Pancreas (tissue), 10 donors: ENCODE measurements at regions not wholly inside any gene's neighbourhood (a gene's known extent, or its start where the extent isn't known, plus 50 kb on each side); places are given as distances from the start of the nearest gene placed in this dataset.

Experiments
- ATAC-seq, 4 donors: fragments of 200-7000 bp; cut with Tn5 transposase; one replicate each; pipeline versions ENCODE4 v1.8.0 to v1.9.1; 2020; ENCODE audit warnings: mild to moderate bottlenecking in 4 of 4, moderate library complexity in 4 of 4
- DNase-seq, 6 donors: peaks; one replicate each; pipeline ENCODE4 v3.0.0-alpha.2; 2020
- FAIRE-seq: peaks from 2 replicates; lab custom pipeline; 2012; peaks lifted over from hg19 to GRCh38; lab: Jason Lieb, UNC
- H3K27ac ChIP-seq, 4 donors: fragments of 200-600 bp; sonication (generic); 1 replicate in 3 of 4; 2 replicates in 1 of 4; pipeline versions ENCODE4 v1.5.0 to v1.8.0; 2020
- H3K27me3 ChIP-seq, 4 donors: fragments of 200-600 bp; one replicate each; pipeline ENCODE4 v1.8.0; 2021
- H3K36me3 ChIP-seq, 3 donors: fragments of 200-600 bp; sonication (generic) in 1 of 3; one replicate each; pipeline versions ENCODE4 v1.5.0 to v1.8.0; 2020 to 2021
- H3K4me1 ChIP-seq, 3 donors: fragments of 200-600 bp; one replicate each; pipeline ENCODE4 v1.8.0; 2021
- H3K4me3 ChIP-seq, 4 donors: fragments of 200-600 bp; sonication (generic) in 2 of 4; one replicate each; pipeline versions ENCODE4 v1.5.0 to v1.8.0; 2020 to 2021
- H3K9me3 ChIP-seq, 4 donors: fragments of 200-600 bp; one replicate each; pipeline ENCODE4 v1.8.0; 2021
- WGBS, 2 donors: extraction: QIAGEN DNeasy Blood & Tissue Kit; methylation state at CpG; one replicate each; pipeline ENCODE4 v1.1.7; 2013; 5-methylcytosine and 5-hydroxymethylcytosine counted together
- intact Hi-C, 3 donors: fragments of 100-400 bp; cut with DNase I; formaldehyde crosslinking; loops; one replicate each; pipeline versions ENCODE4 v1.11.1 to v1.14.2; 2022
- TF ChIP-seq, protein P1 (sequence below), 4 donors: fragments of 200-600 bp; sonication (generic) in 3 of 4; IDR thresholded peaks; one replicate each; pipeline versions ENCODE4 v1.5.0 to v1.8.0; 2021; ENCODE audit warnings: antibody characterized with exemption in 4 of 4
- donor health status: healthy with polysubstance abuse.
- donor health status: DM: no; HTN: no; CAD: no; lungs with moderate emphysema.
- donor health status: DM: no; HTN: no; CAD: no.
- donor health status: control.
- donor health status: control.
- donor health status: Bipolar disorder and iron deficiency.
- donor health status: DM: yes; HTN: yes; CAD: no.
- donor health status: DM: no; HTN: no; CAD: no.
- donor health status: DM: no; HTN: no; CAD: no.
- donor health status: DM: yes; HTN: yes; CAD: no.

DNA sequence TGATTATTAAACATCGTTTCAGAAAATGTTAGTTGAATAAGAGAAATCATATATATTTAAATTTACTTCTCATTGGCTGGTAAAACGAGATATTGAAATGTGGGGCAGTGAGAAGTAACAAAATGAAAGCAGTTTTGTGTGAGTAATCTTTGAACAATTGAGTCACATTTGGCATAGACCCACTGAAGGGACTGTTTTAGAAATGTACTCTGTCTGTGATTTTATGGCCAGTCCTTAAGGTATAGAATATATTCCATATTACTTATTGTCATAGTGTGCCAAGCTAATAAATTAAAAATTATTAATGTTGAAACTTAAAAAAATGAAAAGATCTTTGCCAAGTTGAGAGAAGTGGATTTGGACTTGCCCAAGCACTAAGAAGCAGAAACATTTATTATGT lies 222.4 kb upstream of the COL3A1 start:
- FAIRE-seq (no peak), ATAC-seq (no peak), DNase-seq (no peak)
- Histone ChIP-seq H3K9me3 (no peaks in the 10 kb centered on the region), H3K27ac (no peak overlapping the region), H3K27me3 (no peaks in the 10 kb centered on the region), H3K36me3 (no peaks in the 10 kb centered on the region), H3K4me1 (no peaks in the 10 kb centered on the region), H3K4me3 (no peak overlapping the region)
- WGBS, 2 donors, result 37 to 44% methylated on average over 2 of the region's 2 CpGs
- intact Hi-C loops, result no loop called here
- TF ChIP-seq, protein P1, sequence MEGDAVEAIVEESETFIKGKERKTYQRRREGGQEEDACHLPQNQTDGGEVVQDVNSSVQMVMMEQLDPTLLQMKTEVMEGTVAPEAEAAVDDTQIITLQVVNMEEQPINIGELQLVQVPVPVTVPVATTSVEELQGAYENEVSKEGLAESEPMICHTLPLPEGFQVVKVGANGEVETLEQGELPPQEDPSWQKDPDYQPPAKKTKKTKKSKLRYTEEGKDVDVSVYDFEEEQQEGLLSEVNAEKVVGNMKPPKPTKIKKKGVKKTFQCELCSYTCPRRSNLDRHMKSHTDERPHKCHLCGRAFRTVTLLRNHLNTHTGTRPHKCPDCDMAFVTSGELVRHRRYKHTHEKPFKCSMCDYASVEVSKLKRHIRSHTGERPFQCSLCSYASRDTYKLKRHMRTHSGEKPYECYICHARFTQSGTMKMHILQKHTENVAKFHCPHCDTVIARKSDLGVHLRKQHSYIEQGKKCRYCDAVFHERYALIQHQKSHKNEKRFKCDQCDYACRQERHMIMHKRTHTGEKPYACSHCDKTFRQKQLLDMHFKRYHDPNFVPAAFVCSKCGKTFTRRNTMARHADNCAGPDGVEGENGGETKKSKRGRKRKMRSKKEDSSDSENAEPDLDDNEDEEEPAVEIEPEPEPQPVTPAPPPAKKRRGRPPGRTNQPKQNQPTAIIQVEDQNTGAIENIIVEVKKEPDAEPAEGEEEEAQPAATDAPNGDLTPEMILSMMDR (IDR thresholded peaks at IDR 0.05), result no peak

DNA sequence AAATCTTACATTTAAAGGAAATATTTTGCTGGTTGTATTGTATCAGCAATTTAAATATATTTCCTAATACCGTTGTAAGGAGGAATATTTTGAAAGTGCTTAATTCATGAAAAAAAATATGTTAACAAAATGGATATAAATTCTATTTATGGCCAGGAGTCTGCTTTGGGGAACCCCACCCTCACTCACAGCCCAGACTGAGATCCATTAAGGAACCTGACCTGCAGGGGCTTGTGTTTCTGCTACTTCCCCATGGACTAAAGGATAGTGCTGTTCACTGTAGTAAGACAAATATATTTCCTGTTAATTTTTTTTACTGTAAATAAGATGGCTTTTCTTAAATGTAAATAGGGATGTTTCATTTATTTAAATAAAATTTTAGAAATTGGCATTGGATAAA lies 221.9 kb upstream of the COL3A1 start:
- no peaks in the 10 kb centered on the region for H3K9me3 ChIP-seq

DNA sequence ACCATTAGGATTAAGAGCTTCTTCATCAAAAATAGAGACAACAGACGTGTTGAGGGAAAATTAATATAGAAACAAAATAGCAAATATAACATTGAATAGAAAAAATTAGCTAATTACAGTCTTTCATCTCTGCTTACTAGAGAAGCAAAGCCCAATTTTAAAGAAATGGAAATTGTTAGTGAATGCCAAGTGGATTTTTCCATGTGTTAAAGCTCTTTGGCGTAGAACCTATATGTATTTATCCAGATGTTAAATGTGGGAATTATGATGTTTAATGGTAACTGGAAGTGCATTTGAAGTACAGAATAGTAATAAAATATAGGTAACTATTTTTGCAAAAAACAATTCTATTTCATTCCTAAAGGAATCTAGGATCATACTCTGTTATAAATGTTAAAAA lies 212.0 kb upstream of the COL3A1 start:
- ATAC-seq (no peak), FAIRE-seq (no peak), DNase-seq (no peak)
- Histone ChIP-seq H3K27ac (no peak overlapping the region), H3K36me3 (no peaks in the 10 kb centered on the region), H3K4me1 (no peaks in the 10 kb centered on the region), H3K27me3 (no peaks in the 10 kb centered on the region), H3K9me3 (no peaks in the 10 kb centered on the region), H3K4me3 (no peak overlapping the region)
- WGBS, 2 donors, result 81 to 87% methylated on average over 2 of the region's 2 CpGs
- TF ChIP-seq, protein P1 (IDR thresholded peaks at IDR 0.05), result no peak
- intact Hi-C loops, result no loop called here

More for the DNA sequence above, 221.9 kb upstream of the COL3A1 start:
- no peak for ATAC-seq
- Histone ChIP-seq H3K27me3 (no peaks in the 10 kb centered on the region), H3K4me3 (no peak overlapping the region), H3K4me1 (no peaks in the 10 kb centered on the region), H3K27ac (no peak overlapping the region), H3K36me3 (no peaks in the 10 kb centered on the region)
- TF ChIP-seq, protein P1 (IDR thresholded peaks at IDR 0.05), result no peak
- no peak for FAIRE-seq
- intact Hi-C loops, result no loop called here
- 86 to 91% methylated on average over 1 of the region's 1 CpG for WGBS, 2 donors
- DNase-seq, result no peak

DNA sequence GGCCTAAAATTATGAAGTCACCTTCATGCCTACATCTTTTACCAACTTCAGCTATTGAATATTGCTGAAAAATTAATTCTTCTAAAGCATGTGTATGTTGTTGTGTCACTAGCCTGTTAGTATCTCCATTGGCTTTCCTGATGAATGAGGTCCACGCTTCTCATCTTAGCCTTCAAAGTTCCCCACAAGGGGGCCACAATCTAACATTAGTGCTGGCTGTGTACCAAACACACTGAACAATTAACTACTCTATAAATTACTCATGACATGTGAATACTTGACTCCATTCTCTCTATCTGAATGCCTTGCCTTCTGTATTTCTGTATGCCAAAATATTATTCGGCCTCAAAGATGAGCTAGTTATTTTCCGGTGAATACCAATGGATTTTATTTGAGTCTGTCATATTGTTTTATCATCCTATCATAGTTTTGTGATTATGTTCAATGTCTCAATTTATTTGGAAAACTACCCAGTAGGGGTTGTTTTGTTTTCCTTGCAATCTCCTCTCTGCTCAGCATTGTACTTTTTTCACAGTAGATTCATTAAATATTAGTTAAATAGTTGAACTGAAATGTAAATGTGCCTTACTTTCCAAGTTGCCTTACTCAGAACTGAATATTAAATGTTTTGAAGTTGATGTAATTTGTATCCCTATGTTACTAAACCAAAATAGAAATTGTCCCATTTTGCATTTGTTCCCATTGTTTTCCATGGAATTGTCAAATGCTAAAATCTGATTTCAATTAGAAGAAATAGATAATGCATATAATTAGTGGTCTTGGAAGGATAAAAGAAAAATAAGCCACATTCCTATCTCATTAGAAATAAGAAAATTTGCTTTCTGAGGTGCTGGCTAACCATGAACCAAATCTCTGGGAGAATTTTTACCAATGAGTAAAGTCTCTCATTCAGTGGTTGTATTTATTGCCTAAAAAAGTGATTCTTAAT lies 208.4 kb upstream of the COL3A1 start:
- no peak for FAIRE-seq
- intact Hi-C loops, result no loop called here
- no peaks in the 10 kb centered on the region for H3K4me1 ChIP-seq
- H3K27me3 ChIP-seq, result no peaks in the 10 kb centered on the region
- TF ChIP-seq, protein P1 (IDR thresholded peaks at IDR 0.05), result no peak
- ATAC-seq, result no peak
- H3K4me3 ChIP-seq, result no peak overlapping the region
- no peak for DNase-seq
- WGBS, 2 donors, result 69 to 72% methylated on average over 3 of the region's 3 CpGs
- no peak overlapping the region for H3K27ac ChIP-seq
- H3K36me3 ChIP-seq, result no peaks in the 10 kb centered on the region
- H3K9me3 ChIP-seq, result no peaks in the 10 kb centered on the region

DNA sequence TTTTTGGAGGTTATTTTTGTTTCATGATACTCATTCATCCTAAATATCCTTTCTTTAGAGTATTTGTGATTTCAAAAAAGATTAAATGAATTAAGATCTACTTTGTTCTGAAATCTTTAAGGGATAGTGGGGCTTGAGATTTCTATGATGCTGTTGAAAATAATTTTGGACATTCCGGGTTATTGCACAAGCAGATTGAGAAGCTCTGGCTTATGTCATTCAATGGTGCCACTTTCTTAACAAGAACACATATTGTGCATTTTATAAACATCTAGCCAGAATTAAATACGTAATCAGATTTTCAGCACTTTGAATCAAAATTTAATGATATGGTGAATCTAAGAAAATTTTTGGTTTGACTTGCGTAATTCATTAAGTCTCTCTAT lies 207.7 kb upstream of the COL3A1 start:
- TF ChIP-seq, protein P1 (IDR thresholded peaks at IDR 0.05), result no peak
- ATAC-seq (no peak), FAIRE-seq (no peak), DNase-seq (no peak)
- no peaks in the 10 kb centered on the region for H3K4me1 ChIP-seq
- no peaks in the 10 kb centered on the region for H3K27me3 ChIP-seq
- H3K27ac ChIP-seq, result no peak overlapping the region
- H3K4me3 ChIP-seq, result no peak overlapping the region
- no peaks in the 10 kb centered on the region for H3K9me3 ChIP-seq
- intact Hi-C loops, result no loop called here
- WGBS, 2 donors, result 89 to 94% methylated on average over 3 of the region's 3 CpGs
- no peaks in the 10 kb centered on the region for H3K36me3 ChIP-seq
